CD4-positive, alpha-beta T cell (primary cell): ENCODE measurements at regions not wholly inside any gene's neighbourhood (a gene's known extent, or its start where the extent isn't known, plus 50 kb on each side); places are given as distances from the start of the nearest gene placed in this dataset.
A peak's percentile ranks its signal among the peaks of the same experiment; 100 is the strongest.

ENCODE experiments used
- ATAC-seq: fragments of 200-7000 bp; cut with Tn5 transposase; one replicate; pipeline ENCODE4 v1.10.0; 2022; ENCODE audit warnings: mild to moderate bottlenecking; ENCODE audit not compliant: poor library complexity
- CTCF ChIA-PET: fragments of 350-600 bp; sonication (Branson Sonifier 250); formaldehyde crosslinking; loops from one replicate; lab custom pipeline; 2021; ENCODE audit warnings: antibody characterized with exemption, inconsistent platforms; lab: Charles Lee
- POLR2A ChIA-PET: fragments of 350-600 bp; sonication (Branson Sonifier 250); formaldehyde crosslinking; loops from one replicate; lab custom pipeline; 2021; ENCODE audit warnings: antibody characterized with exemption, inconsistent platforms; lab: Charles Lee
- DNase-seq, 14 experiments: peaks; one replicate each; pipeline ENCODE4 v3.0.0-alpha.2; 2013 to 2020; ENCODE audit warnings: mixed read lengths in 2 of 14
- H3K27ac ChIP-seq, 2 donors: one replicate each; pipeline versions ENCODE4 v1.5.1 to v1.7.0; 2013; ENCODE audit warnings: low read length in 2 of 2, low read depth in 1 of 2, mild to moderate bottlenecking in 1 of 2
- H3K27me3 ChIP-seq, 2 experiments: 1 replicate in 1 of 2; 2 replicates in 1 of 2; pipeline versions ENCODE4 v1.6.1 to v1.7.0; 2013; ENCODE audit warnings: low read length in 2 of 2, control low read depth in 1 of 2, mild to moderate bottlenecking in 1 of 2, moderate library complexity in 1 of 2; ENCODE audit not compliant: insufficient read depth in 2 of 2, control insufficient read depth in 1 of 2
- H3K36me3 ChIP-seq: one replicate; pipeline ENCODE4 v1.6.1; 2013; ENCODE audit warnings: low read length, control low read depth; ENCODE audit not compliant: insufficient read depth
- H3K4me1 ChIP-seq: one replicate; pipeline ENCODE4 v1.6.1; 2013; ENCODE audit warnings: low read length, control low read depth; ENCODE audit not compliant: insufficient read depth
- H3K4me3 ChIP-seq: one replicate; pipeline ENCODE4 v1.5.1; 2013; ENCODE audit warnings: mild to moderate bottlenecking, low read length, moderate library complexity
- H3K9me3 ChIP-seq, 2 experiments: 1 replicate in 1 of 2; 2 replicates in 1 of 2; pipeline versions ENCODE4 v1.6.1 to v1.7.0; 2013; ENCODE audit warnings: low read length in 2 of 2, mild to moderate bottlenecking in 2 of 2, control low read depth in 1 of 2, moderate library complexity in 1 of 2; ENCODE audit not compliant: control insufficient read depth in 1 of 2, insufficient read depth in 1 of 2
- H3K27ac Mint-ChIP-seq: one replicate; pipeline ENCODE4 v1.8.0; 2020; ENCODE audit warnings: mixed read lengths
- H3K27me3 Mint-ChIP-seq: one replicate; pipeline ENCODE4 v1.8.0; 2021; ENCODE audit warnings: mixed read lengths
- H3K36me3 Mint-ChIP-seq: one replicate; pipeline ENCODE4 v1.8.0; 2021; ENCODE audit warnings: low read depth, mixed read lengths
- H3K4me1 Mint-ChIP-seq: one replicate; pipeline ENCODE4 v1.8.0; 2021; ENCODE audit warnings: low read depth, mixed read lengths
- H3K4me3 Mint-ChIP-seq: one replicate; pipeline ENCODE4 v1.8.0; 2020; ENCODE audit warnings: mild to moderate bottlenecking, mixed read lengths
- H3K9me3 Mint-ChIP-seq: one replicate; pipeline ENCODE4 v1.8.0; 2020; ENCODE audit warnings: mixed read lengths
- CTCF ChIP-seq: fragments of 200-600 bp; IDR thresholded peaks from one replicate; pipeline ENCODE4 v1.8.0; 2022; ENCODE audit warnings: antibody characterized with exemption, mild to moderate bottlenecking
- intact Hi-C, 2 experiments: fragments of 100-400 bp; cut with DNase I in 1 of 2; cut with micrococcal nuclease in 1 of 2; formaldehyde crosslinking; loops; one replicate each; pipeline versions ENCODE4 v1.15.1 to v1.9.0; 2023 to 2025; cut with DNase I, micrococcal nuclease

DNA sequence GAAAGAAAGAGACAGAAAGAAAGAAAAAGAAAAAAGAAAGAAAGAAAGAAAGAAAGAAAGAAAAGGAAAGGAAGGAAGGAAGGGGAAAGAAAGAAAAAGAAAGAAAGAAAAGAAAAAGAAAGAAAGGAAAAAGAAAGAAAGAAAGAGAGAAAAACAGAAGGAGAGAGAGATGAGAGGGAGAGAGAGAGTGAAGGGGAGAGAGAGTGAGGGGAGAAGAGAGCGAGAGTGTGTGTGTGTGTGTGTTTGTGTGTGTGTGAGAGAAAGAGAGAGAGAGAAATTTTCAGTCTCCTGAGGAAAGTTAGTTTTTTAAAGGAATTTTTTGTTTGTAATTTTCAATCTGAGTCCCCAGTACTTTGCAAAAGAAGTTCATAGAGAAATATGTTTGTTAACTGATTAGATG is 504.1 kb upstream of the POU3F4 start:
- H3K4me1 ChIP-seq: no peaks in the 10 kb centered on the region
- no peak for DNase-seq
- ATAC-seq: no peak
- H3K9me3 ChIP-seq: no peaks in the 10 kb centered on the region
- Mint-ChIP-seq H3K27ac (no peak overlapping the region), H3K27me3 (no peaks in the 10 kb centered on the region), H3K36me3 (no peaks in the 10 kb centered on the region), H3K4me3 (no peak overlapping the region), H3K4me1 (no peaks in the 10 kb centered on the region), H3K9me3 (no peaks in the 10 kb centered on the region)
- no peak for TF ChIP-seq CTCF
- H3K27me3 ChIP-seq: no peaks in the 10 kb centered on the region
- H3K36me3 ChIP-seq: no peaks in the 10 kb centered on the region
- intact Hi-C loops: no loop called here
- no peak overlapping the region for H3K4me3 ChIP-seq
- ChIA-PET CTCF (no interaction called here), POLR2A (no interaction called here)
- H3K27ac ChIP-seq: no peak overlapping the region

DNA sequence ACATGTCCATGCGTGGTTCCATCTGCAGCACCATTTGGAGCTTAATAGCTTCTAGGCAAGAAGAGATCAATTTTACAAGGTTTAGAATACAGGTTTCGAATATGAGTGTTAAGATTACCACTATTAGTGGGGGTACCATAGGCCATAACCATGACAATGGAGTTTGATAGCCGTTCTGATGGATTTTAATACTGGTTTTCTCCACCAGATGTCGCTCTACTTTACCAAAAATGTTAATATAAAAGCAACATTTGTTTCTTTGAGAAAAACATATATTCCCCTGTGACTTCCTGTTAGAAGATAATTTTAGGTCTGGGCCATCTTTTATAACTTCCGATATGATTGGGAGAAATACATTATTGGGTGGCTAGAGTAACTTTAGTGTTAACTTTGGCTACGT is 499.7 kb upstream of the POU3F4 start:
- no peaks in the 10 kb centered on the region for H3K9me3 ChIP-seq
- no peak overlapping the region for H3K27ac Mint-ChIP-seq
- H3K36me3 Mint-ChIP-seq: no peaks in the 10 kb centered on the region
- peak; percentile 17 for TF ChIP-seq CTCF
- peak in 2 of 14 experiments; percentile 0 to 4 for DNase-seq
- no peaks in the 10 kb centered on the region for H3K27me3 Mint-ChIP-seq
- H3K27me3 ChIP-seq: no peaks in the 10 kb centered on the region
- H3K9me3 Mint-ChIP-seq: no peaks in the 10 kb centered on the region
- intact Hi-C loops: no loop called here
- H3K4me3 Mint-ChIP-seq: no peak overlapping the region
- POLR2A ChIA-PET: no interaction called here
- ATAC-seq: no peak
- no peak overlapping the region for H3K4me3 ChIP-seq
- H3K4me1 Mint-ChIP-seq: no peaks in the 10 kb centered on the region
- no peak overlapping the region for H3K27ac ChIP-seq
- CTCF ChIA-PET: no interaction called here
- no peaks in the 10 kb centered on the region for H3K36me3 ChIP-seq
- H3K4me1 ChIP-seq: no peaks in the 10 kb centered on the region

DNA sequence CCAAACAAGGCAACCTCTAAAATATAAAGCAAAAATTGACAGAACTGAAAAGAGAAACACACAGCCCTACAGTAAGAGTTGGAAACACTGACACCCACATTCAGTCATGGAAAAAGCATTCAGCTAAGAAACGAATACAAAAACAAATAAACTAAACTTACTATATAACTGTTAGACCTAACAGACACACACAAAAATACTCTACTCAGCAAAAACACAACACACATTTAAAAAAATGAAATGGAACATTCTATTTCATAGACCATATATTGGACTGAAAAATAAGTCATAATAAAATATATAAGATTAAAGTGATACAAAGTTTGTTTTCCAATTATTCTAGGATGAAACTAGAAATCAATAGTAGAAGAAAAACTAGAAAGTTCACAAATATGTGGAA is 488.8 kb upstream of the POU3F4 start:
- H3K9me3 Mint-ChIP-seq: no peaks in the 10 kb centered on the region
- no peaks in the 10 kb centered on the region for H3K27me3 Mint-ChIP-seq
- ChIA-PET POLR2A (no interaction called here), CTCF (no interaction called here)
- no peak overlapping the region for H3K4me3 Mint-ChIP-seq
- H3K27ac Mint-ChIP-seq: no peak overlapping the region
- ATAC-seq (no peak), DNase-seq (no peak)
- Histone ChIP-seq H3K4me1 (no peaks in the 10 kb centered on the region), H3K27ac (no peak overlapping the region), H3K9me3 (no peaks in the 10 kb centered on the region), H3K36me3 (no peaks in the 10 kb centered on the region), H3K4me3 (no peak overlapping the region), H3K27me3 (no peaks in the 10 kb centered on the region)
- intact Hi-C loops: no loop called here
- TF ChIP-seq CTCF: no peak
- H3K36me3 Mint-ChIP-seq: no peaks in the 10 kb centered on the region
- no peaks in the 10 kb centered on the region for H3K4me1 Mint-ChIP-seq
